GM12865 (cell line): ENCODE measurements at regions not wholly inside any gene's neighbourhood (a gene's known extent, or its start where the extent isn't known, plus 50 kb on each side); places are given as distances from the start of the nearest gene placed in this dataset.

Experiments used
- DNase-seq: peaks from one replicate; pipeline ENCODE4 v3.0.0; 2010; ENCODE audit warnings: low read depth
- H3K4me3 ChIP-seq: 2 replicates; pipeline ENCODE4 v1.5.1; 2011; ENCODE audit warnings: mild to moderate bottlenecking, low read depth, low read length, control low read depth
- TF ChIP-seq, protein P1 (sequence below): IDR thresholded peaks from 2 replicates; pipeline ENCODE4 v1.5.1; 2011; ENCODE audit warnings: low read length, control low read depth, low read depth, inconsistent platforms; ENCODE audit not compliant: insufficient read depth; ENCODE audit errors: missing control alignments

DNA sequence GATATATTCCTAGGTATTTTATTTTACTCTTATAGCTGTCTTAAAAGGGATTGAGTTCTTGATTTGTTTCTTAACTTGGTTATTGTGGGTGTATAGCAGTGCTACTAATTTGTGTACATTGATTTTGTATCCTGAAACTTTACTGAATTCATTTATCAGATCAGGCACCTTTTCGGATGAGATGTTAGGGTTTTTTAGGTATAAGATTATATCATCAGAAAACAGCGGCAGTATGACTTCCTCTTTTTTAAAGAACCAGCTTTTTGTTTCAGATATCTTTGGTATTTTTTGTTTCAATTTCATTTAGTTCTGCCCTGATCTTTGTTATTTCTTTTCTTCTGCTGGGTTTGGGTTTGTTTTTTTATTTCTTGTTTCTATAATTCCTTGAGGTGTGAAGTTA is 382.4 kb upstream of the ADGRB3 start:
- H3K4me3 ChIP-seq, result no peak overlapping the region
- TF ChIP-seq, protein P1, sequence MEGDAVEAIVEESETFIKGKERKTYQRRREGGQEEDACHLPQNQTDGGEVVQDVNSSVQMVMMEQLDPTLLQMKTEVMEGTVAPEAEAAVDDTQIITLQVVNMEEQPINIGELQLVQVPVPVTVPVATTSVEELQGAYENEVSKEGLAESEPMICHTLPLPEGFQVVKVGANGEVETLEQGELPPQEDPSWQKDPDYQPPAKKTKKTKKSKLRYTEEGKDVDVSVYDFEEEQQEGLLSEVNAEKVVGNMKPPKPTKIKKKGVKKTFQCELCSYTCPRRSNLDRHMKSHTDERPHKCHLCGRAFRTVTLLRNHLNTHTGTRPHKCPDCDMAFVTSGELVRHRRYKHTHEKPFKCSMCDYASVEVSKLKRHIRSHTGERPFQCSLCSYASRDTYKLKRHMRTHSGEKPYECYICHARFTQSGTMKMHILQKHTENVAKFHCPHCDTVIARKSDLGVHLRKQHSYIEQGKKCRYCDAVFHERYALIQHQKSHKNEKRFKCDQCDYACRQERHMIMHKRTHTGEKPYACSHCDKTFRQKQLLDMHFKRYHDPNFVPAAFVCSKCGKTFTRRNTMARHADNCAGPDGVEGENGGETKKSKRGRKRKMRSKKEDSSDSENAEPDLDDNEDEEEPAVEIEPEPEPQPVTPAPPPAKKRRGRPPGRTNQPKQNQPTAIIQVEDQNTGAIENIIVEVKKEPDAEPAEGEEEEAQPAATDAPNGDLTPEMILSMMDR, result no peak
- DNase-seq, result no peak

DNA sequence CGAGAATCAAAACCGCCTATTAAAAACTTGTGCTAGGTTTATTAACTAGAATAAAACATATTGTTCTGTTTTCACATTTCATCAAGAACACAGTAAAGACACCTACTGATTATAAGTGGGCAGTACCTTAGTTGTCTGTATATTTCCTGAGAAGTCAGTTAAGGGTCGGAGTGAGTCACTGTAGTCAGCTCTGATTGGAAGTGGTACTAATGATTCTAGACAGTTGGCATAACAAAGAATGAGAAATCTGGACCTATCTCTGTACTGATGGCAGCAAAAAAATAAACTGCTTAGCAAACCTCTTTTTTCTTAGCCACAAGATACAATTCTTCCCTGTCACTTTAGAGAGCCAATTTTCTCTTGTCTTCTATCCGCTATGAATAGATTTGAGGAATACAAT is 387.3 kb upstream of the ADGRB3 start:
- H3K4me3 ChIP-seq, result no peak overlapping the region
- DNase-seq, result no peak
- TF ChIP-seq, protein P1, result no peak

DNA sequence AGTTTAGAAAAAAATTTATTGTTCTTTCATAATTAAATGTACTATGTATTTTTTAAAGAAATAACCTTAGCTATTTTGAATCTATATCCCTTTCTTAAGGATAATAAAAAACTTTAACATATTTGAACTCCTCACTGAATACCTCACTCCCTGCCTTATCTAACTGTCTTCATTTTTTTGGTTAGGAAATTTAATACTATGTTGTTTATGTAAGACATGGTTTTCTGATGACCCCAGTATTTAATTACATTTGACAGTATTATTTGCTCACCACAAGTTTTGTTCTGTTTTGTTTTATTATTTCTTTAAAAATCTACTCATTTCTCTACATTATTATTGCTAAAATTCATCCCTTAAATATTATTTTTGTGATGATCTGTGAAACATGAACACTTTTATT is 394.4 kb upstream of the ADGRB3 start:
- no peak overlapping the region for H3K4me3 ChIP-seq
- TF ChIP-seq, protein P1, result no peak
- no peak for DNase-seq

DNA sequence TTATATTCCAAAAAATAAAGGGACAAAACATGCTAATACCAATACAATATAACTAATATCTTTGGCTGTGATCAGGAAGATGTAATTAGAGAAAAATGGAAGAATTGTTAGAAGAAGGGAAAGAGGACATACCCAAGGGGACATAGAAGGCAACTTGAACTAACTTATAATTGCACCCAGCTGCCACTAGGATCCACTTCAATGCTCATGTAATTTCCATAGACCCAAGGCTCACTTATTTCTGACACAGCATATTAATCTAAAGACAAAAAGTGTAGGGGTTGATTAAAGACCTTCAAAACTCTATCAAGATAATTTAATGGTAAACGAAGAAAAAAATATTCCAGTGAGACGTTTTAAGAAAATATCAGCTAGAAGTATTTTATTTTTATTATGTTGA is 396.0 kb upstream of the ADGRB3 start:
- H3K4me3 ChIP-seq, result no peak overlapping the region
- DNase-seq, result no peak
- TF ChIP-seq, protein P1, result no peak

DNA sequence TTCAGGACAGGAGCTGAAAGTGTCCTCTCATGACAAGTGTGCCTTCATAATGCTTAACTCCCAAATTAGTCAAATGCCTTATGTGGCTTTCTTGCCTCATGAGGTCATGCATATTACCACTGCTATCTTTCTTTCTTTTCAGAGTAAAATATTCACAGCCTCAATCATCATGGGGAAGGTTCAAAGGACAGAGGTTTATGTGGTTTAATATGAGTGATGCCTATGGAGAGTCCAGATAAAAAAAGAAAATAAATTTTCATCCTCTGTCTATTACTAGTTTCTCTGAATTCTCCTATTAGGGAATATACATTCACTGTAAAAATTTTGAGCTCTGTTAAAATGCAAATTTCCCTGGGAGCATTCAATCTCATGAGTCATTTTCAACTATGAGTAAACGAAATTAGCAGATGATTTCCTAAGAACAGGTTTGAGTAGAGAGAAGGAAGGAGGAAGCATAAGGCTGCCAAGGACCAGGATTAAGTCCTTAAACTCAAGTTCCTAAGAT is 396.9 kb upstream of the ADGRB3 start:
- TF ChIP-seq, protein P1, result no peak
- H3K4me3 ChIP-seq, result no peak overlapping the region
- DNase-seq, result no peak

DNA sequence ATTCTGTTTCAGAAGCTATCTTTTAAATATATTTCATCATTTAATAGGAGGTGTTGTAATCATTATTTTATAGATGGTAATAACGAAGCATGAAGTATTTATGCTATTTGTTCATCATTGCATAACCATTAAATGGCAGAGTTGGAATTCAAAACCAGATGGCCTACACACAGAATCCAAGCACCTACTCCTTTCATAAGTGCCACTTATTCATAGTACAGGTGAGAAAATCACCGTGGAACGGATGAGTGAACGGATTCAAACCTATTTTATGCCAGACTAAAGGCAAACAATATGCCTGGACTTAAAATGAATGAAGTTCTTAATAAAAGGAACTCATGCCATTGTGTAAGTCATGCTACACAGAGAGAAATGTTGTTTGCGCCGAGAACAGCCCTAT is 397.9 kb upstream of the ADGRB3 start:
- no peak for DNase-seq
- TF ChIP-seq, protein P1, result no peak
- no peak overlapping the region for H3K4me3 ChIP-seq

DNA sequence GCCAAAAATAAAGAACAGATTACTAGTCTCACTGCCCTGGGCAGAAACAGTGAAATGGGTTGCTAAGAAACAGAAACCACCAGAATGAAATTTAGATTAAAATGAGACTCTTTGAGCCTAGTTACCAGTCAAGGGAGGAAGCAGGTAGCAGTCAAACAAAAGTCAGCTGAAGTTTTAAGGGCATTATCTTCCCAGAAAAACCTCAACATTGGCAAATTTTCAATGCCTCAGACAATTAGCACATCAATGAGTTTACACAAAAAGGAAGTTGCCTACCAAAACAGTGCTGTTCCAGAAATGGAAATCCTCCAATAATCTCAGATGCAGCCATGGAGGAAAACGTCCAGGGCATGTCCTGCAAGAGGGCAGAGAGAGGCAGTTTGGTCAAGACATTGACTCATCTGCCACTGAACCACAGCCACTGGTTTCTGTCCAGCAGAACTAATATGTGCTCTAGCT is 399.7 kb upstream of the ADGRB3 start:
- DNase-seq, result peak; percentile 2
- H3K4me3 ChIP-seq, result no peak overlapping the region
- TF ChIP-seq, protein P1, result no peak
